Ammon's horn (tissue), 1 donor: ENCODE measurements at regions not wholly inside any gene's neighbourhood (a gene's known extent, or its start where the extent isn't known, plus 50 kb on each side); places are given as distances from the start of the nearest gene placed in this dataset.

ENCODE experiments used
- DNase-seq: peaks from one replicate; pipeline ENCODE4 v3.0.0-alpha.2; 2016; ENCODE audit warnings: low spot score

DNA sequence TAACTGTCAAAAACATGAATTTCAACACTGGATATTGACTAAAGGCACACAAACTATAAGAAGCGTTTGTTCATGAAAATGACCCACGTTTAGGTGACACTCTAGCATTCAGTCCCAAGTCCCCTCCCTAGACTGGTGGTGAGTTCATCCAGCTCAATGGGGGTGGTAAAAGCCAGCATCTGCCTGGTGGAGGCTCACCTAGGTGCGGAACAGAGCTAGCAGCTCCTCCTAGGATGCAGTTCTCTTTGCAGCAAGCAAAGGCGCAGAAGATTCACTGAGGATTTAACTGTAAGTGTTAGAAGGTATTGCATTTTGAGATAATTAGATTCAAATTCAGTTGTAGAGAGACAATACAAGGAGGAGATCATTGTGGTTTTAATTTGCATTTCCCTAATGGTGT lies 87.6 kb downstream of the VSTM2A start:
- DNase-seq = no peak

DNA sequence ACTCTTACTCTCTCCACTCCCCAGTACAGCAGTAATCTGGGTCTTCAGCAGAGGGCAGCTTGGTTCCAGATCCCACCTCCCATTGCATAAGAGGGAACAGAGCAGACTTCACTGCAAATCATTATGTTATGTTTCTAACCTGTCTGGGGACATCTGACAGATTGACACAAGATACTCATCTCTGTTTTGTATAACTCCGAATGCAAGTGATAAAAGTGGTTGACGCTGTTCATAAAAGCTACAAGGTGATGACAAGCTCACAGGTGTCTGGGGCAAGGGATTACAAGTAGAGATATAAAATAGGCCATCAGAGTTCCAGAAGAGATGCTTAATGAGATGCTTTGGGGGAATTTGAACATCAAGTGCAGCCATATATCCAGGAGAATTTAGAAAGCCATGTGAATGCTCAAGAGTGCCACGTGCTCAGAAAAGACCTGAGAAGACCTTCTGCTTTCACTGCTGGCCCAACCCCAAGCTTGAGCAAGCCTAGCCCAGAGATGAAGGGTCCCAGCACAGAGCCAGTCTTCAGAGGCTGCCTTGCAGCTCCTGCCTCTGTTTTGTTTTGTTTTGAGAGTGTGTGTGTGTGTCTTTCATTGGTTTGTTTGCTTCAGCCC lies 80.6 kb downstream of the VSTM2A start:
- no peak for DNase-seq
